ENCODE measurements at regions not wholly inside any gene's neighbourhood (a gene's known extent, or its start where the extent isn't known, plus 50 kb on each side); places are given as distances from the start of the nearest gene placed in this dataset.

GRCh38 chr18:61164321-61164720 lies 168.9 kb upstream of the CDH20 start:
- DNase-seq (ENCODE audit: low read depth in 1 of 2, low spot score in 2 of 2) (no peak), FAIRE-seq (no peak)
- no peak overlapping the region for H4K91ac ChIP-seq (replicated peaks; ENCODE audit: insufficient read length, low read length)
- no peaks in the 10 kb centered on the region for H3K27me3 ChIP-seq (replicated peaks in 1 of 4; ENCODE audit: control insufficient read depth in 3 of 4, extremely low read depth in 1 of 4, insufficient read depth in 3 of 4, low read length in 3 of 4)
- H2BK5ac ChIP-seq (ENCODE audit: low read depth, low read length) = no peak overlapping the region
- H2AK5ac ChIP-seq (ENCODE audit: low read depth, low read length) = no peak overlapping the region
- no peak overlapping the region for H3K27ac ChIP-seq (ENCODE audit: low read depth, low read length)
- no peak overlapping the region for H2AFZ ChIP-seq (ENCODE audit: low read length)
- no peaks in the 10 kb centered on the region for H3K23me2 ChIP-seq (ENCODE audit: low read depth, low read length)
- H3K18ac ChIP-seq (ENCODE audit: extremely low read depth, low read length) = no peak overlapping the region
- no peak for TF ChIP-seq E2F6 (IDR thresholded peaks at IDR 0.05)
- no peak for TF ChIP-seq CEBPB (IDR thresholded peaks at IDR 0.05; ENCODE audit: low read depth, low read length)
- TF ChIP-seq KDM1A (IDR thresholded peaks at IDR 0.05; ENCODE audit: borderline replicate concordance, low read length) = no peak
- TF ChIP-seq CHD2 (IDR thresholded peaks at IDR 0.05; ENCODE audit: low read length) = no peak
- no peak for TF ChIP-seq EP300 (IDR thresholded peaks at IDR 0.05; ENCODE audit: borderline replicate concordance in 1 of 2, low read depth in 2 of 2, low read length in 2 of 2)
- no peak for TF ChIP-seq CBX5 (IDR thresholded peaks at IDR 0.05; ENCODE audit: low read depth, low read length)
- no peak for TF ChIP-seq RFX5 (IDR thresholded peaks at IDR 0.05; ENCODE audit: borderline replicate concordance, low read depth, low read length)
- no peak for TF ChIP-seq YY1 (IDR thresholded peaks at IDR 0.05; ENCODE audit: low read depth, low read length)
- TF ChIP-seq SIX5 (IDR thresholded peaks at IDR 0.05; ENCODE audit: low read depth, low read length) = no peak
- no peak for TF ChIP-seq SP2 (IDR thresholded peaks at IDR 0.05; ENCODE audit: low read length)
- TF ChIP-seq RNF2 (IDR thresholded peaks at IDR 0.05; ENCODE audit: borderline replicate concordance, low read depth, low read length, missing control alignments, poor library complexity, severe bottlenecking) = no peak
- H3K56ac ChIP-seq (replicated peaks; ENCODE audit: insufficient read length, low read depth, low read length) = no peak overlapping the region
- H3K4me1 ChIP-seq (replicated peaks in 1 of 4; ENCODE audit: control insufficient read depth in 3 of 4, insufficient read depth in 4 of 4, low read length in 3 of 4) = no peaks in the 10 kb centered on the region; a peak in 1 of 7 replicates
- POLR2A ChIA-PET (ENCODE audit: partially characterized antibody) = no interaction called here
- no peak overlapping the region for H2BK120ac ChIP-seq (replicated peaks; ENCODE audit: low read depth, low read length)
- H3K79me1 ChIP-seq (ENCODE audit: low read depth, low read length) = no peaks in the 10 kb centered on the region
- H3K4ac ChIP-seq (replicated peaks; ENCODE audit: insufficient read length, low read depth, low read length) = no peak overlapping the region
- H3K9ac ChIP-seq (replicated peaks in 1 of 4; ENCODE audit: extremely low read depth in 1 of 4, low read depth in 3 of 4, low read length in 3 of 4) = no peak overlapping the region
- no peak overlapping the region for H3K14ac ChIP-seq (ENCODE audit: insufficient read length)
- 92% methylated on average over 1 of the region's 1 CpG; no CpG with 5 or more reads in 1 of the 2 experiments for WGBS, 2 experiments (ENCODE audit: extremely low coverage in 1 of 2, insufficient coverage in 1 of 2, insufficient read length in 1 of 2, insufficient replicate concordance in 2 of 2, low coverage in 1 of 2, low lambda C conversion rate in 2 of 2, missing lambda C conversion rate in 1 of 2)
- H2BK20ac ChIP-seq (ENCODE audit: low read length) = no peak overlapping the region
- H3K79me2 ChIP-seq (ENCODE audit: control insufficient read depth in 1 of 2, insufficient read depth in 2 of 2, low read length in 2 of 2) = no peaks in the 10 kb centered on the region
- no peak overlapping the region for H4K5ac ChIP-seq (ENCODE audit: insufficient read length, low read depth, low read length)
- no peak overlapping the region for H3K23ac ChIP-seq (ENCODE audit: insufficient read length)
- no peak overlapping the region for H2BK15ac ChIP-seq (ENCODE audit: low read length)
- CTCF ChIA-PET (ENCODE audit: partially characterized antibody) = no interaction called here
- no peak overlapping the region for H3K4me3 ChIP-seq (ENCODE audit: extremely low read depth in 1 of 4, insufficient read depth in 2 of 4, low read depth in 3 of 4, low read length in 4 of 4)
- H3K4me2 ChIP-seq (ENCODE audit: insufficient read depth in 1 of 2, low read depth in 2 of 2, low read length in 2 of 2) = no peak overlapping the region
- no peak overlapping the region for H2BK12ac ChIP-seq (ENCODE audit: low read depth, low read length)
- no peak overlapping the region for H4K8ac ChIP-seq (ENCODE audit: extremely low read depth, insufficient read depth, low read length)
- no peaks in the 10 kb centered on the region for H4K20me1 ChIP-seq (replicated peaks in 1 of 2; ENCODE audit: control insufficient read depth in 1 of 2, insufficient read depth in 2 of 2, low read length in 2 of 2)
- no peaks in the 10 kb centered on the region for H3K9me3 ChIP-seq (ENCODE audit: insufficient read depth in 2 of 2, low read depth in 1 of 2, low read length in 1 of 2)
- no peaks in the 10 kb centered on the region for H3K36me3 ChIP-seq (ENCODE audit: control insufficient read depth in 2 of 4, insufficient read depth in 4 of 4, low read length in 3 of 4)

Measured in H1 (cell line).